ENCODE measurements at regions not wholly inside any gene's neighbourhood (a gene's known extent, or its start where the extent isn't known, plus 50 kb on each side); places are given as distances from the start of the nearest gene placed in this dataset.

DNA sequence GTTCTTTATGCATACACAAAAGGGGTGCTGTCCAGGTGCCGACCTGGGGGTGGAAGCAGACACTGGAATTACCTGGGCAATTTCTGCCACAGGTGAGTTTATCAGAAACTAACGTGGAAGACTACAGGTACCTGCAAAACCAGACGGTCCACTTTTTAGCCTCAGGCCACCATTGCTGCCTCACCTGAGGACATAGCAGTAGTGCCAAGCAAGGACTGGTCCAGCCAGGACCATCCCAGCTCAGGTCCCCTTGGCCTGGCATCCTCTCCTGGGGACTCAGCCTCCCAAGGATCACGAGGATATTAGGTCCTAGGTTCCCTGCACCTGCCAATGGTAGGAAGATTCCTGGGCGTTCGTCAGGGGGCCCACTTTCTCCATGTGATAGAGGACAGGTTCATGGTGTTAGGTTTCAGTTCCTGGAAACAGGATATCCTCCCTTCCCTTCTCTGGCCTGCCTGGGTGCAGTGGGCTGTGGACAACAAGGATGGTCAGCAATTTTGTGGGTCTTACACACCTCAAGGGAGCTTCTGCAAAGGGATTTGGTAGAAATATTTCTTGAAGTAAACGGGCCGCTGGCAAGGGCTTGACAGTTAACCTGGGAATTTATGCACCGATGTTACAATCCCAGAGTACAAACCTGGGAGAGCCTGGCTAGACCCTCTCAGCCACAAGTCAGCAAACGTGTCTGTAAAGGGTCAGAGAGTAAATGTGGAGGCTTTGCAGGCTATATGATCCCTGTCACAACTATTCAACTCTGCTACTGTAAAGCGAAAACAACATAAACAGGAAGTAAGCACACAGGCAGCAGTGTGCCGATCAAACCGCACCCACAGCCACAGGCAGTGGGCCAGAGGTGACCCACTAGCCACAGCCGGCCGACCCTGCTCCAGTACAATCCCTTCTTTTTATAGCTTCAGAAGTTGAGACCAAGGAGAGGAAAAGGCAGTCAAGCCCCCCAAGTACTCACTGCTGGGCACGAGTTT, 71.4 kb upstream of the RAB4A start:
- peak overlapping the region; percentile 73 for H3K27ac ChIP-seq (ENCODE audit: low read depth, low read length, severe bottlenecking)
- peaks cover 23% of the 10 kb centered on the region for H3K4me1 ChIP-seq (ENCODE audit: control insufficient read depth, insufficient read depth, low read length, poor library complexity, severe bottlenecking)
- H3K36me3 ChIP-seq (ENCODE audit: control insufficient read depth, insufficient read depth, low read length): no peaks in the 10 kb centered on the region
- WGBS, 2 experiments (ENCODE audit: insufficient coverage in 2 of 2): 83 to 89% methylated on average over 15 of the region's 16 CpGs
- H3K4me3 ChIP-seq (ENCODE audit: extremely low read depth, insufficient read depth, low read length, poor library complexity, severe bottlenecking): no peak overlapping the region
- no peaks in the 10 kb centered on the region for H3K9me3 ChIP-seq (ENCODE audit: control insufficient read depth, low read length)

DNA sequence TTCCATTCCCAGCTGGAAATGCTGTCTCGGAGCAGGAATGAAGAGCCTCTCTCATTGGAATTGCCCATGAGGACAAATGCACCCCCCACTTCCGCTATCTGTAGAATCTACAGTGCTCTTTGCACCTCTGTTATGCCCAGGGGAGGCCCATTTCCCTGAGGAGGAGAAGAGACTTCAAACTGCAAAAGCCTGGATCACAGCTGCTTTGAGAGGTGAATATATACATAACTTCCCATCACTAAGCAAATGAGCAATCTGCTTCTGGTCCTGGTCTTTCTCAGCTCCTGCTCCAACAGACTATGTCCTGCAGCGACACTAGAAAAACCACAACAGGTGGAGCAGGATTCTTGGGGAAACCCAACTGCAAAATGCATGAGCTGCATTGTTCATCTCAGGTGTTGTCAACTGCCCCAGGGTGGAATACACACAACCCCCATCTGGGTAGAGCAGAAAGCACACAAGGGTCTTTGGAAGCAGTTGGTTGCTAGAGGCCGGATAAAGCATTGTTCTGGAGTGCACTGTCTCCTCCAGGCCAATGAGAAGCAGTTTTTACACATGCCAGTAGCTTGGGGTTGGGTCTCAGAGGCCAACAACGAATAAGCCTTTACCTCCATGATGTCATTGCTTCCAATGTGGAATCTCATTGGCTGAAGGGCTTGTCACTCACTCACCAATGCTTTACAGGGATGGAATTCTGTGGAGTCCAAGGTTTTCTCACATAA, 67.7 kb upstream of the RAB4A start:
- H3K4me1 ChIP-seq (ENCODE audit: control insufficient read depth, insufficient read depth, low read length, poor library complexity, severe bottlenecking): peaks cover 34% of the 10 kb centered on the region
- 75 to 100% methylated on average over 2 to 5 of the region's 5 CpGs for WGBS, 2 experiments (ENCODE audit: insufficient coverage in 2 of 2)
- no peak overlapping the region for H3K4me3 ChIP-seq (ENCODE audit: extremely low read depth, insufficient read depth, low read length, poor library complexity, severe bottlenecking)
- H3K27ac ChIP-seq (ENCODE audit: low read depth, low read length, severe bottlenecking): peak overlapping the region; percentile 23
- H3K9me3 ChIP-seq (ENCODE audit: control insufficient read depth, low read length): no peaks in the 10 kb centered on the region
- no peaks in the 10 kb centered on the region for H3K36me3 ChIP-seq (ENCODE audit: control insufficient read depth, insufficient read depth, low read length)

DNA sequence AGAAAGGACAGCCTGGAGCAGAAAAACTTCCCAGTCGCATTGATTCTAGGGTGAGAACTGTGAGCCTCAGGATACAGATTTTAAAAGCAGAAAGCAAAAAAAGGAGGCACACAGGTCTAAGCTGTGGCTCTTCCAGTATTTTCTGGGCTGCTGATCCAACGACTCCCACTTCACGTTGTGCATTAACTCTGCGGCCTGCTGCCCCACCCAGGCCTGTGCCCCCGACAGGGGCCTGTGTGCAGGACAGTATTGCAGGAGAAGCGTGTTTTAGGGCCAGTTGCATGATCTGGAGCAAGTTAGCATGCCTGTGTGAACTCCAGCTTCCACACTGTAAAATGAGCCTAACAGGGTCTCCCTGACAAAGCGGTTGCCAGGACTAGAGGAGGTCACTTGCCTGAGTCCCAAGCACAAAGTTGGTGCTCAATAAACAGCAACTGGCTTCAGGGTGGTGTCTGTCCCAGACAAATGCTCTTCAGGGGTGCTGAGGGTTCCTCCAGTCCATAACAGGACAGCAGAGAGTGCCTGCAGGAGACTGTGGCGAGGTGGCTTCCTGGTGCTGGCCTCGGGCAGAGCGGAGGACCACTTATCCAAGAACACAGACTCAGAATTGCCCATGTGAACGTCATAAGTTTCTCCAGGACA, 66.8 kb upstream of the RAB4A start:
- Histone ChIP-seq H3K27ac (ENCODE audit: low read depth, low read length, severe bottlenecking) (peak overlapping the region; percentile 76), H3K36me3 (ENCODE audit: control insufficient read depth, insufficient read depth, low read length) (no peaks in the 10 kb centered on the region), H3K9me3 (ENCODE audit: control insufficient read depth, low read length) (no peaks in the 10 kb centered on the region), H3K4me3 (ENCODE audit: extremely low read depth, insufficient read depth, low read length, poor library complexity, severe bottlenecking) (no peak overlapping the region), H3K4me1 (ENCODE audit: control insufficient read depth, insufficient read depth, low read length, poor library complexity, severe bottlenecking) (peaks cover 38% of the 10 kb centered on the region)
- 95 to 96% methylated on average over 7 to 11 of the region's 11 CpGs for WGBS, 2 experiments (ENCODE audit: insufficient coverage in 2 of 2)

DNA sequence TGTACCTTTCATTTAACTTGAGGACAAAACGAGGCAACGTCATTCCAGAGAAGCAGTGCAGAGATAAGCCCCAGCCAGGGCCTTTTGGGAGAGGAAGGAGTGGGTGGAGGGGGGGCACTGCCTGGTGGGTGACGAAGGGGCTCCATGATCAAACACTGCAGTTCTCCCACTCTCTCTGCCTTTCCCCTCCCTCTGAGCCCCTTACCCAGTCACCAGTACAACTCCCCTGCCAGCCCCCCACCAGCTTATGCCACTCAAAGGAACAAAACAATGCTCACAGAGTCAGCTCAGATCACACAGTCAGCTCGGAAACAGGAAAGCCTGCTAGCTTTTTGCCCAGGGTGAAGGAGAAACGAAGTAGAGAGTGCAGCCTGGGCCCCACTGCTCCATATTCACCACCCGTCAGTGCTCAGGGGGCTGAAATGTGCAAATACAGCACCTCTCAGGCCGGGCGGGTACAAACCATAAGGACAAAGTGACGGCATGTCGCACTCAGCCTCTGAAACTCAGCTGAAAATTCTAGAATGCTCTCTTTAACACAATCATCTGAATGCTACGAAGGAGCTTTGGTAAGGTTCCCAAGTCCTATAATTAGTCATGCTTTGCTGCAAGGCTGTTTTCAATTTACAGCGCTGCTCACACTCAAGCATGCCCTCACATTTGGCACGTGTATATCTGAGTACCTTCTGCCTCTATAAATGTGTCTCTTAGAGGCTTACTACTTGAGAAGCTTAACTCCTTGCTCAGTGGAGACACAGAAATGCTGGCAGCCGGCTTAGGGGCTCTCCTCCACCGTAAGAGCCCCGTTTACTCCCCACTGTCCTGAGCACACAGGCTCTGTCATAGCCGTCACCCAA, 65.8 kb upstream of the RAB4A start:
- Histone ChIP-seq H3K4me3 (ENCODE audit: extremely low read depth, insufficient read depth, low read length, poor library complexity, severe bottlenecking) (no peak overlapping the region), H3K9me3 (ENCODE audit: control insufficient read depth, low read length) (no peaks in the 10 kb centered on the region), H3K36me3 (ENCODE audit: control insufficient read depth, insufficient read depth, low read length) (no peaks in the 10 kb centered on the region), H3K4me1 (ENCODE audit: control insufficient read depth, insufficient read depth, low read length, poor library complexity, severe bottlenecking) (peaks cover 35% of the 10 kb centered on the region), H3K27ac (ENCODE audit: low read depth, low read length, severe bottlenecking) (peak overlapping the region; percentile 76)
- WGBS, 2 experiments (ENCODE audit: insufficient coverage in 2 of 2): 74 to 75% methylated on average over 12 to 14 of the region's 17 CpGs

DNA sequence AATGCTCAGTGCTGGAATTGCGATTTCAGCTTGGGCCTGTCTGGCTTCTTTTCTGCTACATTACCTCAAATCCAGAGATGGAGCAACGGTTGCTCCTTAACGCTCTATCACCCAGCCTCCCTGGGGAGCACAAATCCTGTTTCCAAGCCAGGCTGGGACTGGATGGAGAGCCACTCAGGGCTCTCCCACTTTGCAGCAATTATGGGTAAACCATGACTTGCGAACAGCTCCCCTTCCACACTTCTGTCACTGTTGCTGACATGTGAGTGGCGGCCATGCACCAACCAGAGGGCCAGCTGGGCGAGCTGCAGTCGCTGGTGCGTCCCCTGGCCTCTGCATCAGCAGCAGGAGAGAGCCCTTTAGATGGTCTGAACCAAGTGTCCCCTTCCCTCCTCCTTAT, 65.1 kb upstream of the RAB4A start:
- 93 to 96% methylated on average over 5 to 8 of the region's 8 CpGs for WGBS, 2 experiments (ENCODE audit: insufficient coverage in 2 of 2)

DNA sequence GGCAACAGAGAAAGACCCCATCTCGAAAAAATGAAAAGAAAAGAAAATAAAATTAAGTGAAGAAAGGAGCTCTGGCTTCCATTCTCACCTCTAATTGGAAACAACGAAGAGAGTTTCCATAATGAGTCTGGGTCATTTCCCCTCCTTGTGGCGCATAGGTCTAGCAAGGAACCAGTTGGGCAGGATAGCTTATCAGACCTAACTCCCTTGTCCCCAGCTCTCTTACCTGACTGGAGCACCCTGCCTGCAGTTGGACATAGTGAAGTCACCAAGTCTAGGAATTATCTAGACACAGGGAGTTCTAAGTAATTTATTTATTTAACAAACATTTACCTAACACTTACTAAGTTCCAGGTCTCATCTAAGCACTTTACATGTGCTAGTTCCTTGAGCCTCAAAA, 63.0 kb upstream of the RAB4A start:
- WGBS, 2 experiments (ENCODE audit: insufficient coverage in 2 of 2): 83 to 100% methylated on average over 2 of the region's 3 CpGs
- no peak overlapping the region for H3K27ac ChIP-seq (ENCODE audit: low read depth, low read length, severe bottlenecking)
- H3K9me3 ChIP-seq (ENCODE audit: control insufficient read depth, low read length): no peaks in the 10 kb centered on the region
- H3K4me1 ChIP-seq (ENCODE audit: control insufficient read depth, insufficient read depth, low read length, poor library complexity, severe bottlenecking): peaks cover 25% of the 10 kb centered on the region
- H3K4me3 ChIP-seq (ENCODE audit: extremely low read depth, insufficient read depth, low read length, poor library complexity, severe bottlenecking): no peak overlapping the region
- H3K36me3 ChIP-seq (ENCODE audit: control insufficient read depth, insufficient read depth, low read length): no peaks in the 10 kb centered on the region

More for the DNA sequence above, 65.1 kb upstream of the RAB4A start:
- Histone ChIP-seq H3K27ac (ENCODE audit: low read depth, low read length, severe bottlenecking) (peak overlapping the region; percentile 76), H3K9me3 (ENCODE audit: control insufficient read depth, low read length) (no peaks in the 10 kb centered on the region), H3K36me3 (ENCODE audit: control insufficient read depth, insufficient read depth, low read length) (no peaks in the 10 kb centered on the region), H3K4me3 (ENCODE audit: extremely low read depth, insufficient read depth, low read length, poor library complexity, severe bottlenecking) (no peak overlapping the region), H3K4me1 (ENCODE audit: control insufficient read depth, insufficient read depth, low read length, poor library complexity, severe bottlenecking) (peaks cover 28% of the 10 kb centered on the region)

DNA sequence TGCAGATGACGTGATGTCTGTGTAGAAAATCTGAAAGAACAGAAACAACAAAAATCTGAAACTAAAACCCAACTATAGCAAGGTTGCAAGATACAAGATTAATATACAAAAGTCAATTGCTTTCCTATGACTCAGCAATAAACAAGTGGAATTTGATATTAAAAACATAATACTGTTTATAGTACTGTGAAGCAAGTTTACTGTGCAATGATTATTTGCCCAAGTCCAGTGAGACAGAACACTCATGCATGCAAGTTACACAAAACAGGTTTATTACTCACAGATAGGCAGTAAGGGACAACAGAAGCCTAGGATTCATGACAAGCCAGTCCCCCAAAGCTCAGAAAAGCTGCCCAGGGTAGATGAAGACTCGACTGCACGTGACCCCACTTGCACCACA, 62.4 kb upstream of the RAB4A start:
- WGBS, 2 experiments (ENCODE audit: insufficient coverage in 2 of 2): 85 to 92% methylated on average over 2 of the region's 3 CpGs
- H3K9me3 ChIP-seq (ENCODE audit: control insufficient read depth, low read length): no peaks in the 10 kb centered on the region
- no peak overlapping the region for H3K4me3 ChIP-seq (ENCODE audit: extremely low read depth, insufficient read depth, low read length, poor library complexity, severe bottlenecking)
- H3K4me1 ChIP-seq (ENCODE audit: control insufficient read depth, insufficient read depth, low read length, poor library complexity, severe bottlenecking): peaks cover 23% of the 10 kb centered on the region
- H3K36me3 ChIP-seq (ENCODE audit: control insufficient read depth, insufficient read depth, low read length): no peaks in the 10 kb centered on the region
- H3K27ac ChIP-seq (ENCODE audit: low read depth, low read length, severe bottlenecking): no peak overlapping the region

DNA sequence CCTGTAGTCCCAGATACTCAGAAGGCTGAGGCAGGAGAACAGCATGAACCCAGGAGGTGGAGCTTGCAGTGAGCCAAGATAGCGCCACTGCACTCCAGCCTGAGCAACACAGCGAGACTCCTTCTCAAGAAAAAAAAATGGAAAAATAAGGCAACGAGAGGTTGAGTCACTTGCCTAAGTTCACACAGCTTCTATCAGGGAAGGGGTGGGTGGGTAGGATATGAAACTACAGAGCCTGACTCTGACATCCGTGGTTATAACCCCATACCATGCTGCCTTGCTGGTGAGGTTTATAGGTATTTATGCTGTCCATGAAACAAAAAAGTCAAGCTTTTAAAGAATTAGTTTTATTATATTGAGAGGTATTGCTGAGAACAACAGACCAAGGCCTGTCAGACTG, 61.5 kb upstream of the RAB4A start:
- Histone ChIP-seq H3K9me3 (ENCODE audit: control insufficient read depth, low read length) (no peaks in the 10 kb centered on the region), H3K4me3 (ENCODE audit: extremely low read depth, insufficient read depth, low read length, poor library complexity, severe bottlenecking) (no peak overlapping the region), H3K4me1 (ENCODE audit: control insufficient read depth, insufficient read depth, low read length, poor library complexity, severe bottlenecking) (peaks cover 21% of the 10 kb centered on the region), H3K36me3 (ENCODE audit: control insufficient read depth, insufficient read depth, low read length) (no peaks in the 10 kb centered on the region), H3K27ac (ENCODE audit: low read depth, low read length, severe bottlenecking) (peak overlapping the region; percentile 96)
- WGBS, 2 experiments (ENCODE audit: insufficient coverage in 2 of 2): 83 to 92% methylated on average over 1 to 3 of the region's 4 CpGs

DNA sequence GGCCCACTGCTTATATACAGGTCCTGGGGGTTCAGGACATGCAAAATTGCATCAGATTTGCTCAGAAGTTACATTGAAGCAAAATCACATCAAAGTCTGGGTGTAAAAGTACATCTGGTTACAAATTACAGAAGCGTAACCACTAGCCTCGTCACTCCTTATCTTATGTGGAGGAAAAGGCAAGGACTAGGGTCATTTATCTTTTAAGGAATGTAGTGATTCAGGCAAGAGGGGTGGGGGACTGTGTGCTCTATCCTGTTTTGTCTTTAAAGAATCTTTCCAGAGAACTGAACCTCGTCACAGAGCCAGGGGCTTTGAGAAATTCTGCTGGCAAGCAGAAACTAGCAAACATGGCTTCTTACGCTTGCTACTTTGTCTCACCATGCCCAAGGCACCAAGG, 61.1 kb upstream of the RAB4A start:
- 20 to 79% methylated on average over 1 to 2 of the region's 4 CpGs for WGBS, 2 experiments (ENCODE audit: insufficient coverage in 2 of 2)
- Histone ChIP-seq H3K4me3 (ENCODE audit: extremely low read depth, insufficient read depth, low read length, poor library complexity, severe bottlenecking) (no peak overlapping the region), H3K4me1 (ENCODE audit: control insufficient read depth, insufficient read depth, low read length, poor library complexity, severe bottlenecking) (peaks cover 17% of the 10 kb centered on the region), H3K36me3 (ENCODE audit: control insufficient read depth, insufficient read depth, low read length) (no peaks in the 10 kb centered on the region), H3K9me3 (ENCODE audit: control insufficient read depth, low read length) (no peaks in the 10 kb centered on the region), H3K27ac (ENCODE audit: low read depth, low read length, severe bottlenecking) (peak overlapping the region; percentile 96)

DNA sequence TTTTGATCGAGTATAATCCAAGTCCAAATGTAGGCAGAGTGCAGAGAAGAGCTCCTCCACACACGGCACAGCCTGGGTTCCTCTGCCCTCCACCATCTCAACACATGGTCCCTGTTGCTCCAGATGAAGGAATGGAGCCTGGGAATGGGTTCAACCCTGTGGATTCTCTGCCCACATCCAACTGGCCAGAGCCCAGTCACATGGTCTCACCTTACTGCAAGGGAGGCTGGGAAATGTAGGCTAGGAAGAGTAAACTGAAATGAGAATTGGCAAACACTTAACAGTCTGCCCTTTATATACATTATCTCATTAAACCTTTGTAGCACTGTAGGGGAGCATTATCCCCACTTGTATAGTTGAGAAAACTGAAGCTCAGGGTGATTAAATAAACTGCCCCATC, 60.1 kb upstream of the RAB4A start:
- no peaks in the 10 kb centered on the region for H3K36me3 ChIP-seq (ENCODE audit: control insufficient read depth, insufficient read depth, low read length)
- no peaks in the 10 kb centered on the region for H3K9me3 ChIP-seq (ENCODE audit: control insufficient read depth, low read length)
- H3K27ac ChIP-seq (ENCODE audit: low read depth, low read length, severe bottlenecking): no peak overlapping the region
- H3K4me3 ChIP-seq (ENCODE audit: extremely low read depth, insufficient read depth, low read length, poor library complexity, severe bottlenecking): no peak overlapping the region
- 83% methylated on average over 1 of the region's 2 CpGs; no CpG with 5 or more reads in 1 of the 2 experiments for WGBS, 2 experiments (ENCODE audit: insufficient coverage in 2 of 2)
- peaks cover 8% of the 10 kb centered on the region for H3K4me1 ChIP-seq (ENCODE audit: control insufficient read depth, insufficient read depth, low read length, poor library complexity, severe bottlenecking)

Data from mesodermal cell (in vitro differentiated cells).